ENCODE measurements at regions not wholly inside any gene's neighbourhood (a gene's known extent, or its start where the extent isn't known, plus 50 kb on each side); places are given as distances from the start of the nearest gene placed in this dataset.

- H3K4me1 ChIP-seq (ENCODE audit: control insufficient read depth in 4 of 4, insufficient read depth in 4 of 4, low read length in 3 of 4), result no peaks in the 10 kb centered on the region
- H3K36me3 ChIP-seq (ENCODE audit: control insufficient read depth in 4 of 4, insufficient read depth in 3 of 4, low read depth in 1 of 4, low read length in 3 of 4), result no peaks in the 10 kb centered on the region
- no peak for TF ChIP-seq ATF3 (IDR thresholded peaks at IDR 0.05)
- no peak for TF ChIP-seq FOXA2 (IDR thresholded peaks at IDR 0.05)
- TF ChIP-seq CTCF (IDR thresholded peaks at IDR 0.05; ENCODE audit: low read depth, low read length, missing input control), result no peak
- TF ChIP-seq ZBTB33 (IDR thresholded peaks at IDR 0.05), result no peak
- no peak for TF ChIP-seq SP1 (IDR thresholded peaks at IDR 0.05)
- no peak for DNase-seq (ENCODE audit: low spot score)
- WGBS, result 82% methylated on average over 8 of the region's 8 CpGs
- no peaks in the 10 kb centered on the region for H3K9me3 ChIP-seq (ENCODE audit: control insufficient read depth in 4 of 4, low read length in 3 of 4)
- no peak overlapping the region for H3K9ac ChIP-seq (ENCODE audit: low read depth in 1 of 2, low read length in 2 of 2)
- H3K27me3 ChIP-seq (ENCODE audit: control insufficient read depth in 4 of 4, insufficient read depth in 4 of 4, low read length in 3 of 4), result no peaks in the 10 kb centered on the region
- H3K4me3 ChIP-seq (ENCODE audit: low read depth in 1 of 3, low read length in 3 of 3), result no peak overlapping the region
- H3K27ac ChIP-seq (ENCODE audit: low read depth in 1 of 2, low read length in 2 of 2), result no peak overlapping the region
Observed at GRCh38 chr13:54092686-54093085, 1064.1 kb downstream of the OLFM4 start.

- Histone ChIP-seq H3K27me3 (ENCODE audit: control insufficient read depth in 4 of 4, insufficient read depth in 4 of 4, low read length in 3 of 4) (no peaks in the 10 kb centered on the region), H3K27ac (ENCODE audit: low read depth in 1 of 2, low read length in 2 of 2) (no peak overlapping the region), H3K4me3 (ENCODE audit: low read depth in 1 of 3, low read length in 3 of 3) (no peak overlapping the region), H3K9me3 (ENCODE audit: control insufficient read depth in 4 of 4, low read length in 3 of 4) (no peaks in the 10 kb centered on the region), H3K4me1 (ENCODE audit: control insufficient read depth in 4 of 4, insufficient read depth in 4 of 4, low read length in 3 of 4) (no peaks in the 10 kb centered on the region), H3K9ac (ENCODE audit: low read depth in 1 of 2, low read length in 2 of 2) (no peak overlapping the region), H3K36me3 (ENCODE audit: control insufficient read depth in 4 of 4, insufficient read depth in 3 of 4, low read depth in 1 of 4, low read length in 3 of 4) (no peaks in the 10 kb centered on the region)
- TF ChIP-seq MAX (IDR thresholded peaks at IDR 0.05) (no peak), YY1 (IDR thresholded peaks at IDR 0.05) (no peak), SP1 (IDR thresholded peaks at IDR 0.05) (no peak), RAD21 (IDR thresholded peaks at IDR 0.05) (no peak), HNF4G (IDR thresholded peaks at IDR 0.05) (no peak)
- no peak for DNase-seq (ENCODE audit: low spot score)
Observed at GRCh38 chr13:54110597-54110996, 1082.0 kb downstream of the OLFM4 start.

- peaks cover 0 to 1% (median 0%) of the 10 kb centered on the region in 4 donors for H3K9me3 ChIP-seq (ENCODE audit: control insufficient read depth in 4 of 4, low read length in 3 of 4)
- WGBS, result 62% methylated on average over 3 of the region's 3 CpGs
- H3K4me1 ChIP-seq (ENCODE audit: control insufficient read depth in 4 of 4, insufficient read depth in 4 of 4, low read length in 3 of 4), result no peaks in the 10 kb centered on the region
- no peaks in the 10 kb centered on the region for H3K27me3 ChIP-seq (ENCODE audit: control insufficient read depth in 4 of 4, insufficient read depth in 4 of 4, low read length in 3 of 4)
- no peak for DNase-seq (ENCODE audit: low spot score)
- H3K27ac ChIP-seq (ENCODE audit: low read depth in 1 of 2, low read length in 2 of 2), result no peak overlapping the region
- no peak overlapping the region for H3K4me3 ChIP-seq (ENCODE audit: low read depth in 1 of 3, low read length in 3 of 3)
- H3K9ac ChIP-seq (ENCODE audit: low read depth in 1 of 2, low read length in 2 of 2), result no peak overlapping the region
- no peaks in the 10 kb centered on the region for H3K36me3 ChIP-seq (ENCODE audit: control insufficient read depth in 4 of 4, insufficient read depth in 3 of 4, low read depth in 1 of 4, low read length in 3 of 4)
- TF ChIP-seq RAD21 (IDR thresholded peaks at IDR 0.05), result no peak
- no peak for TF ChIP-seq HNF4A (conservative IDR thresholded peaks at IDR 0.05)
- TF ChIP-seq RXRA (IDR thresholded peaks at IDR 0.05), result no peak
- no peak for TF ChIP-seq SP1 (IDR thresholded peaks at IDR 0.05)
- no peak for TF ChIP-seq TAF1 (conservative IDR thresholded peaks at IDR 0.05)
- TF ChIP-seq HNF4G (IDR thresholded peaks at IDR 0.05), result no peak
- TF ChIP-seq FOXA2 (IDR thresholded peaks at IDR 0.05), result no peak
- TF ChIP-seq REST (IDR thresholded peaks at IDR 0.05), result no peak
- no peak for TF ChIP-seq YY1 (IDR thresholded peaks at IDR 0.05)
- no peak for TF ChIP-seq FOXA1 (IDR thresholded peaks at IDR 0.05)
- no peak for TF ChIP-seq NR2F2 (IDR thresholded peaks at IDR 0.05)
- no peak for TF ChIP-seq ATF3 (IDR thresholded peaks at IDR 0.05)
- TF ChIP-seq EGR1 (IDR thresholded peaks at IDR 0.05; ENCODE audit: low read depth in 2 of 2), result no peak
- TF ChIP-seq GABPA (IDR thresholded peaks at IDR 0.05 in 1 of 2, conservative IDR thresholded peaks at IDR 0.05 in 1 of 2), result no peak
- TF ChIP-seq JUND (IDR thresholded peaks at IDR 0.05), result no peak
- TF ChIP-seq MAX (IDR thresholded peaks at IDR 0.05), result no peak
- no peak for TF ChIP-seq ZBTB33 (IDR thresholded peaks at IDR 0.05)
Observed at GRCh38 chr13:54124700-54125099, 1096.1 kb downstream of the OLFM4 start.
